Neural cell (in vitro differentiated cells): ENCODE measurements at regions not wholly inside any gene's neighbourhood (a gene's known extent, or its start where the extent isn't known, plus 50 kb on each side); places are given as distances from the start of the nearest gene placed in this dataset.

Experiments
- EZH2 ChIP-seq: fragments of 200-600, 300-800 bp; shearing (Covaris generic), sonication (generic); IDR thresholded peaks from 2 replicates; pipeline ENCODE4 v1.6.1; 2014; ENCODE audit warnings: antibody characterized with exemption, low read length, borderline replicate concordance, mild to moderate bottlenecking; ENCODE audit not compliant: insufficient read depth, poor library complexity, severe bottlenecking
- MXI1 ChIP-seq: fragments of 450-650 bp; conservative IDR thresholded peaks from 2 replicates; pipeline ENCODE4 v1.6.1; 2014; ENCODE audit warnings: antibody characterized with exemption, mild to moderate bottlenecking; ENCODE audit not compliant: poor library complexity, severe bottlenecking
- TF ChIP-seq, protein P1 (sequence below): fragments of 450-650 bp; IDR thresholded peaks from 2 replicates; pipeline ENCODE4 v1.5.1; 2014; ENCODE audit warnings: antibody characterized with exemption, mild to moderate bottlenecking, moderate library complexity; ENCODE audit not compliant: poor library complexity, severe bottlenecking

- no peak for TF ChIP-seq EZH2
- TF ChIP-seq, protein P1, sequence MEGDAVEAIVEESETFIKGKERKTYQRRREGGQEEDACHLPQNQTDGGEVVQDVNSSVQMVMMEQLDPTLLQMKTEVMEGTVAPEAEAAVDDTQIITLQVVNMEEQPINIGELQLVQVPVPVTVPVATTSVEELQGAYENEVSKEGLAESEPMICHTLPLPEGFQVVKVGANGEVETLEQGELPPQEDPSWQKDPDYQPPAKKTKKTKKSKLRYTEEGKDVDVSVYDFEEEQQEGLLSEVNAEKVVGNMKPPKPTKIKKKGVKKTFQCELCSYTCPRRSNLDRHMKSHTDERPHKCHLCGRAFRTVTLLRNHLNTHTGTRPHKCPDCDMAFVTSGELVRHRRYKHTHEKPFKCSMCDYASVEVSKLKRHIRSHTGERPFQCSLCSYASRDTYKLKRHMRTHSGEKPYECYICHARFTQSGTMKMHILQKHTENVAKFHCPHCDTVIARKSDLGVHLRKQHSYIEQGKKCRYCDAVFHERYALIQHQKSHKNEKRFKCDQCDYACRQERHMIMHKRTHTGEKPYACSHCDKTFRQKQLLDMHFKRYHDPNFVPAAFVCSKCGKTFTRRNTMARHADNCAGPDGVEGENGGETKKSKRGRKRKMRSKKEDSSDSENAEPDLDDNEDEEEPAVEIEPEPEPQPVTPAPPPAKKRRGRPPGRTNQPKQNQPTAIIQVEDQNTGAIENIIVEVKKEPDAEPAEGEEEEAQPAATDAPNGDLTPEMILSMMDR: no peak
- no peak for TF ChIP-seq MXI1
These were observed 185.9 kb downstream of the ICOS start for GRCh38 chr2:204122425-204122824.
